OCI-LY1 (cell line): ENCODE measurements at regions not wholly inside any gene's neighbourhood (a gene's known extent, or its start where the extent isn't known, plus 50 kb on each side); places are given as distances from the start of the nearest gene placed in this dataset.

Experiments used
- H2AFZ ChIP-seq: fragments of 200-600 bp; sonication (generic), shearing (Covaris generic); 2 replicates; pipeline ENCODE4 v1.6.0; 2014; ENCODE audit warnings: antibody characterized with exemption, mild to moderate bottlenecking, low read length
- H3F3A ChIP-seq: fragments of 200-600 bp; sonication (generic), shearing (Covaris generic); 2 replicates; pipeline ENCODE4 v1.6.0; 2014; ENCODE audit warnings: mild to moderate bottlenecking, antibody characterized with exemption, low read length, moderate library complexity; ENCODE audit not compliant: insufficient read depth
- H3K27ac ChIP-seq: fragments of 200-600 bp; sonication (generic); 2 replicates; pipeline ENCODE4 v1.5.1; 2014; ENCODE audit warnings: low read length, mixed run types, mild to moderate bottlenecking, low read depth; ENCODE audit not compliant: poor library complexity, severe bottlenecking
- H3K27me3 ChIP-seq: fragments of 200-600 bp; sonication (generic); 2 replicates; pipeline ENCODE4 v1.6.0; 2014; ENCODE audit warnings: antibody characterized with exemption, mild to moderate bottlenecking, low read length, moderate library complexity; ENCODE audit not compliant: insufficient read depth
- H3K36me3 ChIP-seq: fragments of 200-600 bp; sonication (generic); 2 replicates; pipeline ENCODE4 v1.6.1; 2014; ENCODE audit warnings: mild to moderate bottlenecking, antibody characterized with exemption, low read length, moderate library complexity, mixed read lengths; ENCODE audit not compliant: insufficient read depth
- H3K4me1 ChIP-seq: fragments of 200-600 bp; sonication (generic); 2 replicates; pipeline ENCODE4 v1.5.1; 2014; ENCODE audit warnings: mild to moderate bottlenecking, low read length, moderate library complexity; ENCODE audit not compliant: insufficient read depth, severe bottlenecking
- H3K4me2 ChIP-seq: fragments of 200-600 bp; sonication (generic), shearing (Covaris generic); 2 replicates; pipeline ENCODE4 v1.6.1; 2014; ENCODE audit warnings: low read length
- H3K4me3 ChIP-seq: fragments of 200-600 bp; sonication (generic); 2 replicates; pipeline ENCODE4 v1.5.1; 2014; ENCODE audit warnings: low read length, low read depth, mild to moderate bottlenecking, mixed read lengths; ENCODE audit not compliant: poor library complexity, severe bottlenecking
- H3K79me2 ChIP-seq: fragments of 200-600 bp; shearing (Covaris generic); 2 replicates; pipeline ENCODE4 v1.6.1; 2016; ENCODE audit warnings: mixed run types, low read length, mixed read lengths; ENCODE audit not compliant: insufficient read depth
- H3K9ac ChIP-seq: fragments of 200-600 bp; sonication (generic), shearing (Covaris generic); 2 replicates; pipeline ENCODE4 v1.6.1; 2014; ENCODE audit warnings: mild to moderate bottlenecking, low read length, mixed read lengths
- H3K9me2 ChIP-seq: fragments of 200-600 bp; sonication (generic), shearing (Covaris generic); 2 replicates; pipeline ENCODE4 v1.6.1; 2014; ENCODE audit warnings: low read depth, mild to moderate bottlenecking, low read length, mixed read lengths
- H3K9me3 ChIP-seq: fragments of 200-600 bp; shearing (Covaris generic); 2 replicates; pipeline ENCODE4 v1.6.1; 2014; ENCODE audit warnings: low read length, mixed read lengths
- H4K20me1 ChIP-seq: fragments of 200-600 bp; sonication (generic), shearing (Covaris generic); 2 replicates; pipeline ENCODE4 v1.6.0; 2016; ENCODE audit warnings: mild to moderate bottlenecking, low read length; ENCODE audit not compliant: insufficient read depth
- EZH2 ChIP-seq: fragments of 200-600 bp; sonication (generic), shearing (Covaris generic); IDR thresholded peaks from 2 replicates; pipeline ENCODE4 v1.8.0; 2017; ENCODE audit warnings: borderline replicate concordance, mixed run types, mild to moderate bottlenecking, antibody characterized with exemption, low read length, moderate library complexity, mixed read lengths
- TF ChIP-seq, protein P1 (sequence below): fragments of 200-600 bp; sonication (generic), shearing (Covaris generic); IDR thresholded peaks from 2 replicates; pipeline ENCODE4 v1.5.1; 2017; ENCODE audit warnings: mild to moderate bottlenecking, antibody characterized with exemption, low read length, moderate library complexity, mixed read lengths

DNA sequence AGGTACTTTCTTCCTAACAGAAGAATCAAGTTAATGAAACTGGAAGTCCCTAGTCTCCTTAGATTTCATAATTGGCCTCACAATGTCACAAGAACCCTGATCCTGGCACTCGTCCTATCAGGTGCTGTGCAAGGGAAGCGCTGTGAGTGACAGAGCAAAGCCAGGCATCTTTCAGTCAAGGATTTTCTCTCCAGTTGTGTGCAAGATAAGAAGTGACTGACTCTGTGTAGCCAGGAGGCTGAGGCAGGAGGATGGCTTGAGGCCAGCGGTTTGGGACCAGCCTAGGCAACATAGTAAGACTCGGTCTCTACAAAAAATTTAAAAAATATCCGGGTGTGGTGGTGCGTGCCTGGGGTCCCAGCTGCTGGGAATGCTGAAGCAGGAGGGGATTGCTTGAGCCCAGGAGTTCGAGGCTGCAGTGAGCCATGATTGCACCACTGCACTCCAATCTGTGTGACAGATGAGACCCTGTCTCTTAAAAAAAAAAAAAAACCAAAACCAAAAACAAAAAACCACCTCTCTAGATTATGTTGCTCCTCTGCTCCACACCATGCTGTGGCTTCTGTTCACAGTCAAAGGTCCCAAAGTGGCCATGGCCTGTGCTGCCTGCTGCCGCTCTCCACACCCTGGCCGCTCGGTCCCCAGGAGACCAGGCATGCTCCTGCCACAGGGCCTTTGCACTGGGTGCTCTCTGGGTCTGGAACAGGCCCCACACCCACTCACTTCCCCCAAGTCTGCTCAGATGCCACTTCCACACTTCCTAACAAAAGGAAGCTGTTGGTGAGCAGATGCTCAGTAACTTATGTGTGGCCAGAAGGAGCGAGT is 54.2 kb upstream of the CLDN5 start:
- Histone ChIP-seq H3K9me3 (no peaks in the 10 kb centered on the region), H3K27ac (no peak overlapping the region), H4K20me1 (no peaks in the 10 kb centered on the region), H3K79me2 (no peaks in the 10 kb centered on the region), H3K9me2 (no peaks in the 10 kb centered on the region), H3K36me3 (no peaks in the 10 kb centered on the region), H3K27me3 (peaks cover 8% of the 10 kb centered on the region; the same call in 1 of the 2 replicates), H3K4me2 (no peak overlapping the region), H3K4me3 (no peak overlapping the region), H3F3A (no peaks in the 10 kb centered on the region), H2AFZ (no peak overlapping the region), H3K4me1 (no peaks in the 10 kb centered on the region), H3K9ac (no peak overlapping the region)
- TF ChIP-seq, protein P1, sequence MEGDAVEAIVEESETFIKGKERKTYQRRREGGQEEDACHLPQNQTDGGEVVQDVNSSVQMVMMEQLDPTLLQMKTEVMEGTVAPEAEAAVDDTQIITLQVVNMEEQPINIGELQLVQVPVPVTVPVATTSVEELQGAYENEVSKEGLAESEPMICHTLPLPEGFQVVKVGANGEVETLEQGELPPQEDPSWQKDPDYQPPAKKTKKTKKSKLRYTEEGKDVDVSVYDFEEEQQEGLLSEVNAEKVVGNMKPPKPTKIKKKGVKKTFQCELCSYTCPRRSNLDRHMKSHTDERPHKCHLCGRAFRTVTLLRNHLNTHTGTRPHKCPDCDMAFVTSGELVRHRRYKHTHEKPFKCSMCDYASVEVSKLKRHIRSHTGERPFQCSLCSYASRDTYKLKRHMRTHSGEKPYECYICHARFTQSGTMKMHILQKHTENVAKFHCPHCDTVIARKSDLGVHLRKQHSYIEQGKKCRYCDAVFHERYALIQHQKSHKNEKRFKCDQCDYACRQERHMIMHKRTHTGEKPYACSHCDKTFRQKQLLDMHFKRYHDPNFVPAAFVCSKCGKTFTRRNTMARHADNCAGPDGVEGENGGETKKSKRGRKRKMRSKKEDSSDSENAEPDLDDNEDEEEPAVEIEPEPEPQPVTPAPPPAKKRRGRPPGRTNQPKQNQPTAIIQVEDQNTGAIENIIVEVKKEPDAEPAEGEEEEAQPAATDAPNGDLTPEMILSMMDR = no peak
- no peak for TF ChIP-seq EZH2

DNA sequence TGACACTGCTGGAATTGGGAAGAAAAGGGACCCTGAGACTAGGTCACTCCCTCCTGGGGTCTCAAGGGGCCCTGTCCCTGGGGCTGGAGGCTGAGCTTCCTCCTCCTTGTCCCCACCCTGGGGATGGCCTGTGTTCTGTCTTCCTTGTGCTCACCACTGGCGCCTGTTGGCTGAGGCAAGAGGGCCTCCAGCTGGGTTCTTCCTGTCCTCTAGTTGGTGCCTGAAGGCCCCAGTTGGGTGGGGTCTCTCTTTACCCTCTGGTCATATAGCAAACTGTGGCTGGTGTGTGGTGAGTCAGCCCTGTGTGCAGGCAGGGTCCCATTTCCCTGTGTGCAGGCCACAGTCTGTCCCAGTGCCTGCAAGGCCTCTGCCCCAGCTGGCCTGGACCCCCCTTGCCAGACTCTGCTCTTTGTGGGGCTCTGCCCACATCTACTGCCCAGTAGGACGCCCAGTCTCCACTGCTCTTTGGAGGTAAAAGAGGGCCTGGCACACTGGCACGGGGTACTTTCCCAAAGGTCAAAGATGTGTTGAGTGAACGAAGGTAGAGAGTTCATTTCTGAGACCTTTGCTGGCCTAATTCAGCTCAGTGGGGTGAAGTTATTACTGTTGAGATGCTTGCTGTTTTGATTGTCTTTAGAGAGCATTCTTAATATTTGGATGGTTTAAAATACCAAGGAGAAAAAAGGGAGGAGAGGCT is 55.1 kb upstream of the CLDN5 start:
- no peaks in the 10 kb centered on the region for H4K20me1 ChIP-seq
- no peaks in the 10 kb centered on the region for H3K4me1 ChIP-seq
- H3K79me2 ChIP-seq = no peaks in the 10 kb centered on the region
- H3K9me2 ChIP-seq = no peaks in the 10 kb centered on the region
- no peak overlapping the region for H3K4me3 ChIP-seq
- no peaks in the 10 kb centered on the region for H3F3A ChIP-seq
- no peak overlapping the region for H3K9ac ChIP-seq
- H3K27me3 ChIP-seq = peaks cover 8% of the 10 kb centered on the region; the same call in 1 of the 2 replicates
- TF ChIP-seq EZH2 = no peak
- TF ChIP-seq, protein P1 = no peak
- no peak overlapping the region for H2AFZ ChIP-seq
- no peaks in the 10 kb centered on the region for H3K36me3 ChIP-seq
- no peak overlapping the region for H3K4me2 ChIP-seq
- H3K27ac ChIP-seq = no peak overlapping the region
- H3K9me3 ChIP-seq = no peaks in the 10 kb centered on the region

DNA sequence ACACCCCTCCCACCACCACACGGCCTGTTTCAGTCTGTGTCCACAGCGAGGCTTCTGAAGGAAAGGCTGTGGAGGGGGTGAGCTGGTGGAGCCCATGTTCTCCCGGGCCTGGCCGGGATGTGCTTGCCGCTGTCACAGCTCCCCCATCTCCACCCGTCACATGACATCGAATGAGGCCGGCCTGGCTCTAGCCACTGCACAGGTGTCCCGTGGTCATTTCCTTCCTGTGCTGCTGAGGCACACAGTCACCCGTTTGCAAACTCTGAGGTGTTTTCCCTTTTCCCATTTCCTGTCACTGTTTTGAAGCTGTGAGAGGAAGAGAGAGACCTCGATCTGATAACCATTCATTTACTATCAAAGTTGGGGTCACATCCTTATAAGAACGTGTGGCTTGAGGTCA is 55.7 kb upstream of the CLDN5 start:
- no peaks in the 10 kb centered on the region for H3K4me1 ChIP-seq
- H3K27me3 ChIP-seq = peaks cover 8% of the 10 kb centered on the region; the same call in 1 of the 2 replicates
- H3K4me2 ChIP-seq = no peak overlapping the region
- H3K79me2 ChIP-seq = no peaks in the 10 kb centered on the region
- no peak overlapping the region for H2AFZ ChIP-seq
- no peak overlapping the region for H3K4me3 ChIP-seq
- no peaks in the 10 kb centered on the region for H3K36me3 ChIP-seq
- no peaks in the 10 kb centered on the region for H3K9me2 ChIP-seq
- no peaks in the 10 kb centered on the region for H3F3A ChIP-seq
- H3K9me3 ChIP-seq = no peaks in the 10 kb centered on the region
- no peak overlapping the region for H3K27ac ChIP-seq
- TF ChIP-seq EZH2 = no peak
- TF ChIP-seq, protein P1 = no peak
- no peak overlapping the region for H3K9ac ChIP-seq
- H4K20me1 ChIP-seq = no peaks in the 10 kb centered on the region
